Endothelial cell (in vitro differentiated cells): ENCODE measurements at regions not wholly inside any gene's neighbourhood (a gene's known extent, or its start where the extent isn't known, plus 50 kb on each side); places are given as distances from the start of the nearest gene placed in this dataset.
A peak's percentile ranks its signal among the peaks of the same experiment; 100 is the strongest.

Experiments used
- DNase-seq: peaks from one replicate; pipeline ENCODE4 v3.0.0; 2021; ENCODE audit warnings: low spot score
- H3K27ac Mint-ChIP-seq: one replicate; pipeline ENCODE4 v1.8.0; 2021; ENCODE audit warnings: mixed read lengths, inconsistent platforms; ENCODE audit not compliant: unreplicated experiment
- H3K27me3 Mint-ChIP-seq: one replicate; pipeline ENCODE4 v1.8.0; 2021; ENCODE audit warnings: mild to moderate bottlenecking, moderate library complexity, mixed read lengths, inconsistent platforms; ENCODE audit not compliant: unreplicated experiment
- H3K36me3 Mint-ChIP-seq: one replicate; pipeline ENCODE4 v1.8.0; 2021; ENCODE audit warnings: mild to moderate bottlenecking, low read depth, mixed read lengths, inconsistent platforms; ENCODE audit not compliant: unreplicated experiment
- H3K4me1 Mint-ChIP-seq: one replicate; pipeline ENCODE4 v1.8.0; 2021; ENCODE audit warnings: mild to moderate bottlenecking, mixed read lengths, inconsistent platforms; ENCODE audit not compliant: unreplicated experiment
- H3K4me3 Mint-ChIP-seq: one replicate; pipeline ENCODE4 v1.8.0; 2021; ENCODE audit warnings: mild to moderate bottlenecking, mixed read lengths, inconsistent platforms; ENCODE audit not compliant: unreplicated experiment
- H3K9me3 Mint-ChIP-seq: one replicate; pipeline ENCODE4 v1.8.0; 2021; ENCODE audit warnings: mixed read lengths, inconsistent platforms; ENCODE audit not compliant: unreplicated experiment
- CTCF ChIP-seq: fragments of 200-600 bp; sonication (generic); IDR thresholded peaks from one replicate; pipeline ENCODE4 v1.5.0; 2021; ENCODE audit warnings: antibody characterized with exemption; ENCODE audit not compliant: unreplicated experiment

DNA sequence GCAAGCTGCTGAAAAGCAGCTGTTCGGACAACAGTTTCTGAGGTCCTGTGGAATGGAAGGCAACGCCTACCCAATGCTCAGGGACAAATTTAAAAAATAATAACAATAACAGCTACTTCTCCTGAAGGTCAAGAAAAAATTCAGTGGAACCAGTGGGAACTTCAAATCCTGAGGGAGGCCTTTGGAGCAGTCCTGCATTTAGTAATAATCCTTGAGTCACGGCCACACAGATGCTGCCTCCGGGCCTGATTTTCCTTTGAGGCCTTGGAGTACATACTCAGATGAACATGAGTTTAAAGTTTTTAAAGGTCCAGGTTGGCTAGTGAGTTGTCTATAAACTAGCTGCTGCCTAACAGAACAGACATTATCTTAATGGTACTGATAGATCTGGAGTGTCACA lies 268.0 kb downstream of the MSRB3 start:
- Mint-ChIP-seq H3K4me3 (no peak overlapping the region), H3K27ac (no peak overlapping the region), H3K36me3 (no peaks in the 10 kb centered on the region), H3K27me3 (no peaks in the 10 kb centered on the region), H3K9me3 (no peaks in the 10 kb centered on the region), H3K4me1 (no peaks in the 10 kb centered on the region)
- TF ChIP-seq CTCF = no peak
- DNase-seq = no peak

DNA sequence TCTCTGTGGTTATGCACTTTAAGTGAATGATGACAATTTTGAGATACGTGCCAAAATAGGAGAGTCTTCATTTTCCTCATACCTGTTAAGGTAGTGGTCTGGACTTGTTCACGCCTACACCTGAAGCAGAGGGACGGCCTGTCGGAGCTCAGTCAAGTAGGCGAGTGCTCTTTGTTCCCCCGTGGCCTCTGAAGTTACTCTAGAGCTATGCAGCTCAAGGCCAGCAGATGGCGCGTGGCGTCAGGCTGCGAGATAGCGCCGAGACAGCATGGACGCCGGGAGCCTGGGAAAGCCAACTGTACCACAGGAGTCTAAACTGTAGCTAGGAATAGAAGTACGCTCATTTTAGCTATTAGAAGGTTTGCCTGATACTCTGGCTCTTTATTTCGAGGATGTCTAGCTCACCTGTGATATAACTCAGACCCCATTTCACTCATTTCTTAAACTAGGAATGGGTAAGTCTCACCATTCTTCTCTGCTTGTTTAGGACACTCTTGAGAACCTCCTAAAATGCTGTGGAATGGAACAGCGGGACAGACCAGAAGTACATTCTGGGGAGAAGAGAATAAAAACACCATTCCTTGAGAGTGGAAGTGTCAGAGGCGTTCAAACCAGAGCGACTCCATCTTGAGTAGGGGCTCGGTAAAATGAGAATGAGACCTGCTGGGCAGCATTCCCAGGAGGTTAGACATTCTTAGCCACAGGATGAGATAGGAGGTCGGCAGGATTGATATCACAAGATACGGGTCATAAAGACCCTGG lies 267.4 kb upstream of the HMGA2 start:
- Mint-ChIP-seq H3K27ac (no peak overlapping the region), H3K4me3 (peak overlapping the region; percentile 3), H3K4me1 (peaks cover 11% of the 10 kb centered on the region), H3K27me3 (peaks cover 1% of the 10 kb centered on the region), H3K36me3 (peaks cover 11% of the 10 kb centered on the region), H3K9me3 (no peaks in the 10 kb centered on the region)
- peak; percentile 85 for TF ChIP-seq CTCF
- peak; percentile 87 for DNase-seq

DNA sequence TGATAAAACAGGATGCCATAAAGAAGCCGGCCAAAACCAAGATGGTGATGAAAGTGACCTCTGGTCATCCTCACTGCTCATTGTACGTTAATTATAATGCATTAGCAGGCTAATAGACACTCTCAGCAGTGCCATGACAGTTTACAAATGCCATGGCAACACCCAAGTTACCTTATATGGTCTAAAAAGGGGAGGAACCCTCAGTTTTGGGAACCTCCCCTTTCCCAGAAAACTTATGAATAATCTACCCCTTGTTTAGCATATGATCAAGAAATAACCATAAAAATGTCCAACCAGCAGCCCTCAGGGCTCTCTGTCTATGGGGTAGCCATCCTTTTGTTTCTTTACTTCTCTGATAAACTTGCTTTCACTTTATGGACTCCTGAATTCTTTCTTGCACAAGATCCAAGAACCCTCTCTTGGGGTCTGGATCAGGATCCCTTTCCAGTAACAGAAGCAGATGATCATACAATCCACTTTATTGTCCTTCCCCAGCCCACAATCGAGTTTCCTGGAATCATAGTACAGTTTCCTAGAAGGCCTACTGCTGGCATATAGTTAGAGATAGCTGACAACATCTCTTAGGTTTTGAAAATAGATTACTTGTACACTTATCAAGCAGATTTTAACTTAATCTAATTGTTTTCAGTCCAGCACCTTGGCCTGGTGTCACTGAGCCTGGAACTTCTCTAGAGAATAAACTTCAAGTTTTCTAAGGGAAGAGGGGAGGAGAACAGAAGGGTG lies 266.7 kb upstream of the HMGA2 start:
- Mint-ChIP-seq H3K4me1 (peaks cover 11% of the 10 kb centered on the region), H3K27me3 (peaks cover 1% of the 10 kb centered on the region), H3K9me3 (no peaks in the 10 kb centered on the region), H3K4me3 (no peak overlapping the region), H3K27ac (no peak overlapping the region), H3K36me3 (peaks cover 11% of the 10 kb centered on the region)
- DNase-seq = no peak
- no peak for TF ChIP-seq CTCF

- TF ChIP-seq CTCF = no peak
- no peak overlapping the region for H3K4me3 Mint-ChIP-seq
- H3K4me1 Mint-ChIP-seq = peaks cover 11% of the 10 kb centered on the region
- no peak overlapping the region for H3K27ac Mint-ChIP-seq
- DNase-seq = no peak
- no peaks in the 10 kb centered on the region for H3K9me3 Mint-ChIP-seq
- peaks cover 1% of the 10 kb centered on the region for H3K27me3 Mint-ChIP-seq
- peaks cover 11% of the 10 kb centered on the region for H3K36me3 Mint-ChIP-seq
Observed at GRCh38 chr12:65560286-65560685, 264.0 kb upstream of the HMGA2 start.

- no peak overlapping the region for H3K27ac Mint-ChIP-seq
- no peaks in the 10 kb centered on the region for H3K36me3 Mint-ChIP-seq
- no peak for DNase-seq
- no peak for TF ChIP-seq CTCF
- H3K9me3 Mint-ChIP-seq = no peaks in the 10 kb centered on the region
- no peak overlapping the region for H3K4me3 Mint-ChIP-seq
- no peaks in the 10 kb centered on the region for H3K27me3 Mint-ChIP-seq
- no peaks in the 10 kb centered on the region for H3K4me1 Mint-ChIP-seq
Observed at GRCh38 chr12:65561798-65562382, 262.4 kb upstream of the HMGA2 start.
